Thyroid gland (tissue), 4 donors: ENCODE measurements at regions not wholly inside any gene's neighbourhood (a gene's known extent, or its start where the extent isn't known, plus 50 kb on each side); places are given as distances from the start of the nearest gene placed in this dataset.

ENCODE experiments used
- CTCF ChIP-seq, 6 experiments: fragments of 200-600 bp in 3 of 6; fragments of 450-650 bp in 3 of 6; sonication (generic) in 3 of 6; IDR thresholded peaks; one replicate each; pipeline ENCODE4 v1.5.1; 2016 to 2019; ENCODE audit warnings: antibody characterized with exemption in 6 of 6, mild to moderate bottlenecking in 2 of 6, inconsistent platforms in 1 of 6, moderate library complexity in 1 of 6
- POLR2A ChIP-seq, 2 donors: fragments of 450-650 bp; IDR thresholded peaks; one replicate each; pipeline ENCODE4 v1.6.1; 2017; ENCODE audit warnings: antibody characterized with exemption in 2 of 2, mild to moderate bottlenecking in 2 of 2, moderate library complexity in 1 of 2

GRCh38 chr20:63090052-63090451, 83.3 kb upstream of the BHLHE23 start:
- TF ChIP-seq CTCF (IDR thresholded peaks at IDR 0.05): no peak
- no peak for TF ChIP-seq POLR2A (IDR thresholded peaks at IDR 0.05)
